CD4-positive, alpha-beta memory T cell (primary cell): ENCODE measurements at regions not wholly inside any gene's neighbourhood (a gene's known extent, or its start where the extent isn't known, plus 50 kb on each side); places are given as distances from the start of the nearest gene placed in this dataset.

Experiments used
- CTCF ChIA-PET: fragments of 350-600 bp; sonication (Branson Sonifier 250); formaldehyde crosslinking; loops from one replicate; lab custom pipeline; 2021; ENCODE audit warnings: inconsistent platforms; ENCODE audit not compliant: partially characterized antibody; lab: Charles Lee
- POLR2A ChIA-PET: fragments of 350-600 bp; sonication (Branson Sonifier 250); formaldehyde crosslinking; loops from one replicate; lab custom pipeline; 2021; ENCODE audit not compliant: partially characterized antibody; lab: Charles Lee
- DNase-seq, 5 donors: peaks; one replicate each; pipeline versions ENCODE4 v3.0.0 to v3.0.0-alpha.2; 2020 to 2022; ENCODE audit warnings: mixed read lengths in 1 of 5
- H3K27ac ChIP-seq: one replicate; pipeline ENCODE4 v1.7.0; 2013; ENCODE audit warnings: low read depth, low read length
- H3K27me3 ChIP-seq: 2 replicates; pipeline ENCODE4 v1.7.0; 2013; ENCODE audit warnings: mild to moderate bottlenecking, low read length, moderate library complexity; ENCODE audit not compliant: insufficient read depth
- H3K36me3 ChIP-seq: 2 replicates; pipeline ENCODE4 v1.7.0; 2013; ENCODE audit warnings: mild to moderate bottlenecking, low read length, moderate library complexity; ENCODE audit not compliant: insufficient read depth
- H3K4me1 ChIP-seq: 2 replicates; pipeline ENCODE4 v1.7.0; 2013; ENCODE audit warnings: mild to moderate bottlenecking, low read length, moderate library complexity; ENCODE audit not compliant: insufficient read depth
- H3K4me3 ChIP-seq, 2 donors: one replicate each; pipeline ENCODE4 v1.7.0; 2013; ENCODE audit warnings: low read length in 2 of 2, mild to moderate bottlenecking in 1 of 2
- H3K9me3 ChIP-seq, 2 donors: one replicate each; pipeline ENCODE4 v1.7.0; 2013; ENCODE audit warnings: low read length in 2 of 2, control low read depth in 1 of 2; ENCODE audit not compliant: control insufficient read depth in 1 of 2
- H3K27ac Mint-ChIP-seq, 7 donors: one replicate each; pipeline ENCODE4 v1.8.0; 2020 to 2021; ENCODE audit warnings: mixed read lengths in 7 of 7, mild to moderate bottlenecking in 6 of 7, inconsistent platforms in 3 of 7, moderate library complexity in 3 of 7
- H3K27me3 Mint-ChIP-seq, 2 donors: one replicate each; pipeline ENCODE4 v1.8.0; 2020 to 2021; ENCODE audit warnings: mixed read lengths in 2 of 2
- H3K36me3 Mint-ChIP-seq, 2 donors: one replicate each; pipeline ENCODE4 v1.8.0; 2020 to 2021; ENCODE audit warnings: mixed read lengths in 2 of 2, inconsistent platforms in 1 of 2, mild to moderate bottlenecking in 1 of 2
- H3K4me1 Mint-ChIP-seq, 4 donors: one replicate each; pipeline ENCODE4 v1.8.0; 2020 to 2021; ENCODE audit warnings: mixed read lengths in 4 of 4, mild to moderate bottlenecking in 1 of 4
- H3K4me3 Mint-ChIP-seq, 8 donors: one replicate each; pipeline ENCODE4 v1.8.0; 2020 to 2021; ENCODE audit warnings: mixed read lengths in 8 of 8, mild to moderate bottlenecking in 7 of 8, moderate library complexity in 6 of 8, inconsistent platforms in 3 of 8
- H3K9me3 Mint-ChIP-seq, 8 donors: one replicate each; pipeline ENCODE4 v1.8.0; 2020 to 2021; ENCODE audit warnings: mixed read lengths in 8 of 8, mild to moderate bottlenecking in 5 of 8, inconsistent platforms in 3 of 8, moderate library complexity in 1 of 8
- intact Hi-C: fragments of 100-400 bp; cut with micrococcal nuclease; formaldehyde crosslinking; loops from one replicate; pipeline ENCODE4 v1.15.1; 2023

DNA sequence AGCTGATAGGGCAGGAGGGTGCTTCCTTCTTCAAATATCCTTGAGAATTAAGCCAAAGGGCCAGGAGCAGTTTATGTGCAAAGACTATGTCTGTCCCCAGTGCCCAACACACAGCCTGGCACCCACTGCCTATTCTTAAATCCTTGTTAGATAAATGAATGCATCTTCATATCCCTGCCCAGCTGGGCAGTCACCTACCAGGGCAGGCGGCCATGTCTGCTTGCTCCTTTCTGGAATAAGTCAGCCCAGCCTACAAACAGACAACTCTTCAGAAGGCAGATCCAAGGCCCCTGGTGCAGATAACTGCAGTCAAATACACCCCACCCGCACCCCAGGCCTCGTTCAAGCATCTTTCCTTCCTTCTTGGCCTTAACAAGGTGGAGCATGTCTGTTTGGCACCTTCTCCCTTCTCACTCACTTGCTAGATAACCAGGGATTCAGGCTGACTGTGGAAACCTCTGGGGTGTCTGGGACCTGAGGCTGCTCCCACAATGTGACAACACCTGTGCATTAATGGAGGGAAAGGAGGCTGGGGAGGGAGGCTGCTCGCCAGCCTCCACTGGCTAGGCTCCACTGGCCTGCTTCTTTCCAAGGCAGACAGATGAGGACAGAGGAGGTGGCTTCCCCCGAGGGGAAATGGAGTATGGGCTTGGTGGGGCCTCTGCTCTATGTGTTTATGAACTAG lies 59.9 kb upstream of the COL13A1 start:
- Histone ChIP-seq H3K27me3 (no peaks in the 10 kb centered on the region), H3K4me3 (no peak overlapping the region), H3K9me3 (no peaks in the 10 kb centered on the region), H3K4me1 (no peaks in the 10 kb centered on the region), H3K27ac (no peak overlapping the region), H3K36me3 (no peaks in the 10 kb centered on the region)
- DNase-seq = no peak
- Mint-ChIP-seq H3K4me1 (peaks cover 0 to 4% (median 2%) of the 10 kb centered on the region in 4 donors), H3K27ac (no peak overlapping the region), H3K4me3 (no peak overlapping the region), H3K36me3 (no peaks in the 10 kb centered on the region), H3K9me3 (peaks cover 0 to 2% (median 0%) of the 10 kb centered on the region in 8 donors), H3K27me3 (peaks cover 11 to 14% of the 10 kb centered on the region in 2 donors)
- ChIA-PET POLR2A (no interaction called here), CTCF (no interaction called here)
- intact Hi-C loops = no loop called here

DNA sequence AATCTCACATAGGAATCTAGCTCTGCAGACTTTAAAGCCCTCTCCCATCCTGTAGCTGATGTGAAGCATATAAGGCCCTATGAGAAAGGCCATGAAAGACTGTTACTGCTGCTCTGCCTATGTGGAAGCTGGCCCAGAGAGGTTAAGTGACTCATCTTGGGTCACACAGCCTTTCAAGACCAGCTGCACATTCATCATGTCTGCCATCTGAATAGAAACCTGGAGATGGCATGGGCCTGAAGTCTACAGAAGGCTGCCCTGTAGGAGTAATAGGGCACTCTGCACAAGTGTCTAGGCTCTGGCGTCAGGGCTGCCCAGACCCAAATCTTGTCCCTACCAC lies 59.4 kb upstream of the COL13A1 start:
- no peak for DNase-seq
- no peak overlapping the region for H3K27ac ChIP-seq
- H3K9me3 Mint-ChIP-seq = peaks cover 0 to 2% (median 0%) of the 10 kb centered on the region in 8 donors
- ChIA-PET CTCF (no interaction called here), POLR2A (no interaction called here)
- intact Hi-C loops = no loop called here
- no peaks in the 10 kb centered on the region for H3K9me3 ChIP-seq
- no peaks in the 10 kb centered on the region for H3K4me1 ChIP-seq
- peaks cover 0 to 4% (median 2%) of the 10 kb centered on the region in 4 donors for H3K4me1 Mint-ChIP-seq
- no peak overlapping the region for H3K27ac Mint-ChIP-seq
- H3K4me3 Mint-ChIP-seq = no peak overlapping the region
- H3K27me3 Mint-ChIP-seq = peaks cover 11 to 17% of the 10 kb centered on the region in 2 donors
- H3K4me3 ChIP-seq = no peak overlapping the region
- H3K27me3 ChIP-seq = no peaks in the 10 kb centered on the region
- no peaks in the 10 kb centered on the region for H3K36me3 ChIP-seq
- H3K36me3 Mint-ChIP-seq = no peaks in the 10 kb centered on the region

DNA sequence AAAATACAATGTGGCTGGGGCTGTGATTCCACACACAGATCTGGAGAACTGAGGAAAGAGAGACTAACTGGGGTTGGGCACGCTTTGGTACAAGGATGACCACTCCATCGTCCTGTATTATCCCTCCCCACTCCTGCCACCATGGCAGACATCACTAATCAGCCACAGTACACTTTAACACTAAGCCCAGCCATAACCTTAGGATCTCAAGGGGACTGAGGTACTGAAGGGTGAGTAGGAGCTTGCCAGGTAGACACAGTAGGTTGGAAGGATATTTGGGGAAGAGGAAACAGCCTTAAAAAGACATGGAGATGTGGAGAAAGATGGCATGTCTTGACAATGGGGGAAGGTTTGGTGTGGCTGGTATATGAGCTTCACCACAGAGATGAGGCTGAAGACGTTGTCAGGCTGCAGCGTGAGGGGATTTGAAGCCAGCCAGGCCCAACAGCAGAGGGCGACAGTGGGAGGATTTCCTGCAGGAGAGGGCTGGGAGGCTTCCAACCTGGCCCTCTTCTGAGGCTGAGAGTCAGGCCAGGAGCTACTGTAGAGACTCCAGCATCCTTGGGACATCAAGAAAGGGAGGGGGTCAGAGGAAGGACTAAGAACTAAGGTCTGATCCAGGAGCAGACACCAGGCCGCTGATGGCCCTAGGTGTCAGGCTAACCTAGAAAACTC lies 58.6 kb upstream of the COL13A1 start:
- Histone ChIP-seq H3K36me3 (no peaks in the 10 kb centered on the region), H3K9me3 (no peaks in the 10 kb centered on the region), H3K27me3 (no peaks in the 10 kb centered on the region), H3K27ac (no peak overlapping the region), H3K4me3 (no peak overlapping the region), H3K4me1 (no peaks in the 10 kb centered on the region)
- DNase-seq = no peak
- Mint-ChIP-seq H3K27me3 (peaks cover 11 to 17% of the 10 kb centered on the region in 2 donors), H3K4me3 (no peak overlapping the region), H3K27ac (no peak overlapping the region), H3K4me1 (peaks cover 0 to 4% (median 2%) of the 10 kb centered on the region in 4 donors), H3K36me3 (no peaks in the 10 kb centered on the region), H3K9me3 (peaks cover 0 to 2% (median 0%) of the 10 kb centered on the region in 8 donors)
- ChIA-PET POLR2A (no interaction called here), CTCF (interaction anchor here (1.5 kb wide), 1 partner anchor 26 kb away, joined by 3 read pairs; no protein-coding TSS in a partner anchor)
- intact Hi-C loops = no loop called here

- no peaks in the 10 kb centered on the region for H3K9me3 ChIP-seq
- DNase-seq = no peak
- H3K27ac ChIP-seq = no peak overlapping the region
- no peaks in the 10 kb centered on the region for H3K36me3 ChIP-seq
- no peaks in the 10 kb centered on the region for H3K4me1 ChIP-seq
- CTCF ChIA-PET = no interaction called here
- intact Hi-C loops = no loop called here
- H3K27me3 ChIP-seq = no peaks in the 10 kb centered on the region
- Mint-ChIP-seq H3K27me3 (peaks cover 16 to 26% of the 10 kb centered on the region in 2 donors), H3K36me3 (no peaks in the 10 kb centered on the region), H3K4me3 (no peak overlapping the region), H3K27ac (no peak overlapping the region), H3K9me3 (peaks cover 0 to 2% (median 0%) of the 10 kb centered on the region in 8 donors), H3K4me1 (peaks cover 0 to 4% (median 2%) of the 10 kb centered on the region in 4 donors)
- H3K4me3 ChIP-seq = no peak overlapping the region
- POLR2A ChIA-PET = no interaction called here
Observed at GRCh38 chr10:69744971-69745370, 56.7 kb upstream of the COL13A1 start.

DNA sequence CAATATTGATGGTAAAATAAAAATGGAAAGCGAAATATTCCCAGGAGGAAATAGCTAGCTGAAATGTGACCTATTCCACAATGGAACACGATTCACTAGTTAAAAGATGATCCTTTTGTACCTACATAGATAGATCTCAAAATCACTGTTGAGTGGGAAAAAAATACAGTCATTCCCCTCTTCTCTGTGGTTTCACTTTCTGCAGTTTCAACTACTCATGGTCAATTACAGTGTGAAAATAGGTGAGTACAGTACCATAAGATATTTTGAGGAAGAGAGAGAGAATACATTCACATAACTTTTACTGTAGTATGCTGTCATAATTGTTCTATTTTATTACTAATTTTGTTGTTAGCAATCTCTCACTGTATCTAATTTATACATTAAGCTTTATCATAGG lies 56.0 kb upstream of the COL13A1 start:
- Mint-ChIP-seq H3K27ac (no peak overlapping the region), H3K4me3 (no peak overlapping the region), H3K4me1 (peaks cover 0 to 4% (median 2%) of the 10 kb centered on the region in 4 donors), H3K27me3 (peaks cover 20 to 26% of the 10 kb centered on the region in 2 donors), H3K9me3 (peaks cover 0 to 2% (median 0%) of the 10 kb centered on the region in 8 donors), H3K36me3 (no peaks in the 10 kb centered on the region)
- Histone ChIP-seq H3K27ac (no peak overlapping the region), H3K36me3 (no peaks in the 10 kb centered on the region), H3K27me3 (no peaks in the 10 kb centered on the region), H3K9me3 (no peaks in the 10 kb centered on the region), H3K4me1 (no peaks in the 10 kb centered on the region), H3K4me3 (no peak overlapping the region)
- ChIA-PET POLR2A (no interaction called here), CTCF (no interaction called here)
- intact Hi-C loops = no loop called here
- DNase-seq = no peak

- no peaks in the 10 kb centered on the region for H3K36me3 Mint-ChIP-seq
- Histone ChIP-seq H3K4me1 (no peaks in the 10 kb centered on the region), H3K27me3 (peaks cover 4% of the 10 kb centered on the region), H3K4me3 (no peak overlapping the region), H3K36me3 (no peaks in the 10 kb centered on the region), H3K9me3 (no peaks in the 10 kb centered on the region), H3K27ac (no peak overlapping the region)
- no peak for DNase-seq
- peaks cover 25 to 29% of the 10 kb centered on the region in 2 donors for H3K27me3 Mint-ChIP-seq
- CTCF ChIA-PET = no interaction called here
- peaks cover 0 to 2% (median 0%) of the 10 kb centered on the region in 8 donors for H3K9me3 Mint-ChIP-seq
- H3K4me3 Mint-ChIP-seq = no peak overlapping the region
- H3K27ac Mint-ChIP-seq = no peak overlapping the region
- intact Hi-C loops = no loop called here
- H3K4me1 Mint-ChIP-seq = peaks cover 0 to 4% (median 2%) of the 10 kb centered on the region in 4 donors
- POLR2A ChIA-PET = no interaction called here
Observed at GRCh38 chr10:69747179-69747578, 54.5 kb upstream of the COL13A1 start.

- H3K9me3 Mint-ChIP-seq = peaks cover 0 to 2% (median 0%) of the 10 kb centered on the region in 8 donors
- ChIA-PET POLR2A (no interaction called here), CTCF (no interaction called here)
- intact Hi-C loops = no loop called here
- H3K4me3 Mint-ChIP-seq = no peak overlapping the region
- H3K27ac Mint-ChIP-seq = no peak overlapping the region
- Histone ChIP-seq H3K27me3 (peaks cover 6% of the 10 kb centered on the region), H3K36me3 (no peaks in the 10 kb centered on the region), H3K9me3 (no peaks in the 10 kb centered on the region), H3K4me1 (no peaks in the 10 kb centered on the region), H3K4me3 (no peak overlapping the region), H3K27ac (no peak overlapping the region)
- DNase-seq = no peak
- no peaks in the 10 kb centered on the region for H3K36me3 Mint-ChIP-seq
- peaks cover 0 to 4% (median 2%) of the 10 kb centered on the region in 4 donors for H3K4me1 Mint-ChIP-seq
- H3K27me3 Mint-ChIP-seq = peaks cover 25 to 28% of the 10 kb centered on the region in 2 donors
Observed at GRCh38 chr10:69748621-69749020, 53.1 kb upstream of the COL13A1 start.
